HFFc6 (cell line): ENCODE measurements at regions not wholly inside any gene's neighbourhood (a gene's known extent, or its start where the extent isn't known, plus 50 kb on each side); places are given as distances from the start of the nearest gene placed in this dataset.

ENCODE experiments used
- DNase-seq: peaks from one replicate; pipeline ENCODE4 v3.0.0-alpha.2; 2018
- H3K27ac Mint-ChIP-seq: 2 replicates; pipeline ENCODE4 v1.8.0; 2020; ENCODE audit warnings: mild to moderate bottlenecking, mixed read lengths
- H3K27me3 Mint-ChIP-seq: 2 replicates; pipeline ENCODE4 v1.8.0; 2021; ENCODE audit warnings: mild to moderate bottlenecking, moderate library complexity, mixed read lengths; ENCODE audit not compliant: insufficient read depth
- H3K36me3 Mint-ChIP-seq: 2 replicates; pipeline ENCODE4 v1.8.0; 2021; ENCODE audit warnings: low read depth, mixed read lengths
- H3K4me1 Mint-ChIP-seq: 2 replicates; pipeline ENCODE4 v1.8.0; 2020; ENCODE audit warnings: low read depth, mixed read lengths
- H3K4me3 Mint-ChIP-seq: 2 replicates; pipeline ENCODE4 v1.8.0; 2020; ENCODE audit warnings: mild to moderate bottlenecking, moderate library complexity, mixed read lengths
- H3K9me3 Mint-ChIP-seq: 2 replicates; pipeline ENCODE4 v1.8.0; 2020; ENCODE audit warnings: mild to moderate bottlenecking, mixed read lengths
- TF ChIP-seq, protein P1 (sequence below): fragments of 200-600 bp; sonication (generic); IDR thresholded peaks from 2 replicates; pipeline ENCODE4 v1.5.0; 2021; ENCODE audit warnings: antibody characterized with exemption, mild to moderate bottlenecking

DNA sequence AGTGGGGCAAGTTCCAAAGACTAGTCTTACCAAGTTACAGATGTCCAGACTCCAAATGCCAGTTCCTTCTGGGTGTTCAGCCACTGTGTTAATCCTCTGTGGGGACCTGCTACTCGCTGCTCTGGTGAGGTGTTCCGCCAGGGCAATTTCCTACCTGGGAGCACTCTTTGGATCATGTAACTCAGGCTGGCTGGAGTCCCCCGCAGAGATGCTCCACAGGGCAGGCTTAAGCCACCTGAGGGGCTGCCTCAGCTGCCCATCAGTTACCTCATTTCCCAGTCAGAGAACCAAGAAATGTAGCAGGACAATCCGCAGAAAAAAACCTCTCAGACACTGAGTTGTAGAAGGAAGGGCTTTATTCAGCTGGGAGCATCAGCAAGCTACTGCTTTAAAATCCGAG, 133.8 kb downstream of the ZNF737 start:
- Mint-ChIP-seq H3K27ac (no peak overlapping the region), H3K27me3 (no peaks in the 10 kb centered on the region; the same call in 1 of the 2 replicates), H3K36me3 (no peaks in the 10 kb centered on the region), H3K4me3 (no peak overlapping the region), H3K4me1 (no peaks in the 10 kb centered on the region), H3K9me3 (peaks cover 5% of the 10 kb centered on the region)
- no peak for DNase-seq
- TF ChIP-seq, protein P1, sequence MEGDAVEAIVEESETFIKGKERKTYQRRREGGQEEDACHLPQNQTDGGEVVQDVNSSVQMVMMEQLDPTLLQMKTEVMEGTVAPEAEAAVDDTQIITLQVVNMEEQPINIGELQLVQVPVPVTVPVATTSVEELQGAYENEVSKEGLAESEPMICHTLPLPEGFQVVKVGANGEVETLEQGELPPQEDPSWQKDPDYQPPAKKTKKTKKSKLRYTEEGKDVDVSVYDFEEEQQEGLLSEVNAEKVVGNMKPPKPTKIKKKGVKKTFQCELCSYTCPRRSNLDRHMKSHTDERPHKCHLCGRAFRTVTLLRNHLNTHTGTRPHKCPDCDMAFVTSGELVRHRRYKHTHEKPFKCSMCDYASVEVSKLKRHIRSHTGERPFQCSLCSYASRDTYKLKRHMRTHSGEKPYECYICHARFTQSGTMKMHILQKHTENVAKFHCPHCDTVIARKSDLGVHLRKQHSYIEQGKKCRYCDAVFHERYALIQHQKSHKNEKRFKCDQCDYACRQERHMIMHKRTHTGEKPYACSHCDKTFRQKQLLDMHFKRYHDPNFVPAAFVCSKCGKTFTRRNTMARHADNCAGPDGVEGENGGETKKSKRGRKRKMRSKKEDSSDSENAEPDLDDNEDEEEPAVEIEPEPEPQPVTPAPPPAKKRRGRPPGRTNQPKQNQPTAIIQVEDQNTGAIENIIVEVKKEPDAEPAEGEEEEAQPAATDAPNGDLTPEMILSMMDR = no peak

DNA sequence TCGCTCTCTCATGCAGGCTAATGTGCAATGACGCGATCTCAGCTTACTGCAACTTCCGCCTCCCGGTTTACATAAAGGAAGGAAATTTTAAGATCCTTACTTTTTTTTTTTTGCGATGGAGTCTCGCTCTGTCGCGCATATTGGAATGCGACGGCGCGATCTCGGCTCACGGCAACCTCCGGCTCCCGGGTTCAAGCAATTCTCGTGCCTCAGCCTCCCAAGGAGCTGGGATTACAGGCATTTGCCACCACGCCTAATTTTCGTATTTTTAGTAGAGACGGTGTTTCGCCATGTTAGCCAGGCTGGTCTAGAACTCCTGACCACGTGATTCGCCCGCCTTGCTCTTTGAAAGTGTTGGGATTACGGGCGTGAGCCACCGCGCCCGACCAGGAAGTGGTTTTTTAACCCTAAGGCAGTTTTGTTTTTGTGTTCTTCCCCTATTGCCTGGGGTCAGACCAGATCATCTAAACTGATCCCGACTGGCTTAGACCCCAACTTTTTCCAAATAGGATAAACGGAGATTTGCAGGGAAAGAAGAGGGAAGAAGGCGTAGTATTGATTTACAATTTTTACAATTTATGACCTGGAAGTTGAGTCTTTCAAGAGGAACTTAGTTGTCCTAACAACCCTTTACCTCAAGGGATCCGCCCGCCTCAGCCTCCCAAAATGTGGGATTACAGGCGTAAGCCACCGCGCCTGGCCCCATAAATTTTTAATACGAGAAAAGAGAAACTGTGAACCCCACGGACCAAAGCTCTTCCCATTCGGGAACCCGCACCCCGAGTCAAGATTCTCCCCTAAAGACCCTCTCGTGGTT, 142.0 kb downstream of the ZNF737 start:
- Mint-ChIP-seq H3K4me3 (peak overlapping the region; percentile 77), H3K9me3 (peaks cover 5% of the 10 kb centered on the region), H3K4me1 (no peaks in the 10 kb centered on the region), H3K27ac (peak overlapping the region; percentile 57; the same call in 1 of the 2 replicates), H3K27me3 (no peaks in the 10 kb centered on the region), H3K36me3 (no peaks in the 10 kb centered on the region)
- TF ChIP-seq, protein P1 = no peak
- no peak for DNase-seq

DNA sequence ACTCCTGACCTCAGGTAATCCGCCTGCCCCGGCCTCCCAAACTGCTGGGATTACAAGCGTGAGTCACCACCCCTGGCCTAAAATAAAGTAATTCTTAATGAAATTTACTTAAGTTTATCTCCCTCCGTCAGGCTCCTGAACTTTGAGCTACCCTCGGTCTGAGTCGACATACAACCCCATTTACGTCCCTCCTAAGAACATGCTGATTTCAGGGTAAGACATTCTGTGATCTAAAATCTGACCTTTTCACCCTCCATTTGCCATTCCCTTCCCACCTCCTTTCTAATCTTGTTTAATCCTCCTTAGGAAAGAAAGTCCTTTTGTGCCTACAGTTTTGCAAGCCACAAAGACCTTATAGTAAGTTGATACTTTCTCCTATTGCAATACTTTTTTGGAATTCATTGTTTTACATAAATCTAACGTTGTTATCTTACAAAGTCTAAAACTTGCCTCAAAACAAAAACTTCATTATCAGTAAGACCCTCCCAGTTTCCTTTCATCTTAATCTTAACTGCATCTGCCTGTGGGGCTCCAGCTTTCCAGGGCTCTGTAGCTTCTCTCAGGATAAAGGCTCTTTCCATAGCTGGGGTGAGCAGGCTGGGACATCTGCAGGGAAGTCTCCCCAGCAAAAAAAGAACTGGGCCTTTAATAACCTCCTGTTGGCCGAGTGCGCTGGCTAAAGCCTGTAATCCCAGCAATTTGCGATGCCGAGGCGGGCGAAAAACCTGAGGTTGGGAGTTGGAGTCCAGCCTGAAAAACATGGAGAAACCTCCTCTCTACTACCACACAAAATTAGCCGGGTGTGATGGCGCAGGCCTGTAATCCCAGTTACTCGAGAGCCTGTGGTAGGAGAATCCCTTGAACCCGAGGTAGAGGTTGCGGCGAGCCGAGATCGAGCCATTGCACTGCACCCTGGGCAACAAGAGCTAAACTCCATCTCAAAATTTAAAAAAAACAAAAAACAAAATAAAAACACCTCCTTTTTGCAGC, 143.1 kb downstream of the ZNF737 start:
- Mint-ChIP-seq H3K27me3 (no peaks in the 10 kb centered on the region), H3K27ac (no peak overlapping the region), H3K4me3 (no peak overlapping the region), H3K4me1 (no peaks in the 10 kb centered on the region), H3K36me3 (no peaks in the 10 kb centered on the region), H3K9me3 (peaks cover 5% of the 10 kb centered on the region)
- TF ChIP-seq, protein P1 = no peak
- DNase-seq = no peak

DNA sequence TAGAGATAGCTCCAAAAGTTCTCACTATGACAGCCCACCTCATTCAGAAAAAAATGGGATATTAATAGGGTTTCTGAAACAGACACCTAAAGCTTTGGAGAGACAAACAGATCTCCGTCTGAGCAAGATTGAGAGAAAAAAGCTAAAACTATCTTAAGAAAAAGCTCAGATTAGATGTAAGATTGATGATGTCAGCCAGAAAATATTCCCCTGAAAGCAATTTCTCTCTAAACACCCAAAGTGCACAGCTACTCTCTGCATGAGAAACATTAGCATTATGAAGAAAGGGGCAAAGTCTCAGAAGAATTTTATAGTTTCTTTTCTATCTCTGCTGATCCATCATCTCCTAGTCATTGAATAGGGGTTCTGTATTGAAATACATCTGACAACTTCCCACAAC, 148.9 kb downstream of the ZNF737 start:
- Mint-ChIP-seq H3K27ac (no peak overlapping the region), H3K4me1 (no peaks in the 10 kb centered on the region), H3K36me3 (no peaks in the 10 kb centered on the region), H3K27me3 (no peaks in the 10 kb centered on the region), H3K4me3 (no peak overlapping the region), H3K9me3 (peaks cover 8% of the 10 kb centered on the region)
- DNase-seq = no peak
- TF ChIP-seq, protein P1 = no peak

DNA sequence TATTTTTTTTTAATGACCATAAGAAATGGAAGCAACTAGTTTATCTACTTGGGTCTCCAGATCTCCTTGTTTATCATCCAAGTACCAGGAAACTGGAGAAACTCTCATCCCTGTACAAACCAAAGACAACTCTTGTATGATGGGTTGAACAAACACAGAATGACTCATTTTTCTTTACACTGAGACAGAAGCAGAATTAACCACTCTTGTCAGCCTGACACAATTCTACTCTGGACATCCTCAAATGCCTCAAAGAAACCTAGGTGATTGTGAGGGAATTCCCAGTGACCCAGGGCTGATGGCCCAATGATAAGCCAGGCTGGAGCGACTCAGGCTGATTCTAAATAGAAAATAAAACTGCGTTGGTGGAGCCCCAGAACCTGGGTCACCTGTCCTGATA, 151.5 kb downstream of the ZNF737 start:
- peaks cover 23% of the 10 kb centered on the region; the same call in 1 of the 2 replicates for H3K9me3 Mint-ChIP-seq
- H3K4me3 Mint-ChIP-seq = no peak overlapping the region
- H3K27ac Mint-ChIP-seq = no peak overlapping the region
- H3K4me1 Mint-ChIP-seq = no peaks in the 10 kb centered on the region
- TF ChIP-seq, protein P1 = no peak
- DNase-seq = no peak
- H3K36me3 Mint-ChIP-seq = no peaks in the 10 kb centered on the region
- no peaks in the 10 kb centered on the region; the same call in 1 of the 2 replicates for H3K27me3 Mint-ChIP-seq
